ENCODE measurements at regions not wholly inside any gene's neighbourhood (a gene's known extent, or its start where the extent isn't known, plus 50 kb on each side); places are given as distances from the start of the nearest gene placed in this dataset.
A peak's percentile ranks its signal among the peaks of the same experiment; 100 is the strongest.
"Not testable (repeated sequence)": the region's sequence is repeated elsewhere in the genome, so short reads cannot be mapped to it uniquely, and the experiment has no call there.

GRCh38 chr1:827211-828063 lies 96.3 kb upstream of the SAMD11 start:
- Mint-ChIP-seq H3K4me1 (peaks cover 22% of the 10 kb centered on the region), H3K4me3 (peak overlapping the region; percentile 93), H3K27ac (peak overlapping the region; percentile 92)
- H3K27me3 Mint-ChIP-seq; H3K9me3 Mint-ChIP-seq (ENCODE audit: low read depth); CTCF ChIA-PET; H3K36me3 Mint-ChIP-seq: not testable (repeated sequence)
- ATAC-seq (peak; percentile 91), DNase-seq (peak; percentile 97)

DNA sequence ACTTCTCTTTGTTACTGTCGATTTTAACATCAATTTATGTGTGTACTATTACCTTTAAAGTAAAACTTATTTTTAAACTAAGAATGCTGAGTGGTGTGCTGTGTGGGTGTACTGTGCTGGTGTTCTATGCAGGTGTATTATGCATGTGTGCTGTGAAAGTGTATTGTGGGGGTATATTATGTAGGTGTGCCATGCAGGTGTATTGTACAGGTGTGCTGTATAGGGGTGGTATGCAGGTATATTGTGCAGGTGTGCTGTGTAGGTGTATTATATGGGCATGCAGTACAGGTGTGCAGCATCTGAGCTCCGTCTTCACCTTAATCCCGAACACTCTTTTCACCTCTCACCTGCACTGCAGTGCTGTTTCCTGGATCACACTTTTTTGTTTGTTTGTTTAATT lies 94.4 kb upstream of the SAMD11 start:
- peaks cover 22% of the 10 kb centered on the region for H3K4me1 Mint-ChIP-seq
- H3K36me3 Mint-ChIP-seq; ATAC-seq; H3K9me3 Mint-ChIP-seq (ENCODE audit: low read depth); H3K27me3 Mint-ChIP-seq; H3K27ac Mint-ChIP-seq; CTCF ChIA-PET; DNase-seq; H3K4me3 Mint-ChIP-seq: not testable (repeated sequence)

DNA sequence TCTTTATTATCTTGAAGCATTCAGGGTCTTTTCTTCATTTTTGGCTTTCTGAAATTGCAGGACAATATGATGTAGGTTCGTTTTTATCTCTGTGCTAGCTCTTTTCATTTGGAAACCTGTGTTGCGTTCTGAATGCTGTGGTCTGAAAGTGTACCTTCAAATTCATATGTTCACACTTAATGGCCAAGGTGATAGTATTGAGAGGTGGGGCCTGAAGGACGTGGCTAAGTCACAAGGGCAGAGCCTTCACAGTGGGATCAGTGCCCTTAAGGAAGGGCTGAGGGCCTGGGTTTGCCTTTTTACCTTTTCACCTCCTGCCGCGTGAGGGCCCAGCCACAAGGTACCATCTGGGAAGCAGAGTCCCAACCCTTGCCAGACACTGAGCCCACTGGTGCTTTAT lies 93.8 kb upstream of the SAMD11 start:
- DNase-seq; H3K27me3 Mint-ChIP-seq; CTCF ChIA-PET; H3K27ac Mint-ChIP-seq; ATAC-seq; H3K36me3 Mint-ChIP-seq; H3K9me3 Mint-ChIP-seq (ENCODE audit: low read depth); H3K4me3 Mint-ChIP-seq: not testable (repeated sequence)
- H3K4me1 Mint-ChIP-seq, result peaks cover 20% of the 10 kb centered on the region

- CTCF ChIA-PET; H3K9me3 Mint-ChIP-seq (ENCODE audit: low read depth); H3K36me3 Mint-ChIP-seq; H3K27me3 Mint-ChIP-seq; H3K4me3 Mint-ChIP-seq; ATAC-seq; H3K27ac Mint-ChIP-seq; DNase-seq: not testable (repeated sequence)
- peaks cover 14% of the 10 kb centered on the region for H3K4me1 Mint-ChIP-seq
Measured at GRCh38 chr1:830750-831149, 93.0 kb upstream of the SAMD11 start.

GRCh38 chr1:831522-831921 lies 92.2 kb upstream of the SAMD11 start:
- Mint-ChIP-seq H3K27ac (no peak overlapping the region), H3K9me3 (ENCODE audit: low read depth) (no peaks in the 10 kb centered on the region), H3K36me3 (peaks cover 9% of the 10 kb centered on the region), H3K4me3 (no peak overlapping the region), H3K27me3 (no peaks in the 10 kb centered on the region), H3K4me1 (peaks cover 12% of the 10 kb centered on the region)
- CTCF ChIA-PET, result no interaction called here
- no peak for ATAC-seq
- no peak for DNase-seq

DNA sequence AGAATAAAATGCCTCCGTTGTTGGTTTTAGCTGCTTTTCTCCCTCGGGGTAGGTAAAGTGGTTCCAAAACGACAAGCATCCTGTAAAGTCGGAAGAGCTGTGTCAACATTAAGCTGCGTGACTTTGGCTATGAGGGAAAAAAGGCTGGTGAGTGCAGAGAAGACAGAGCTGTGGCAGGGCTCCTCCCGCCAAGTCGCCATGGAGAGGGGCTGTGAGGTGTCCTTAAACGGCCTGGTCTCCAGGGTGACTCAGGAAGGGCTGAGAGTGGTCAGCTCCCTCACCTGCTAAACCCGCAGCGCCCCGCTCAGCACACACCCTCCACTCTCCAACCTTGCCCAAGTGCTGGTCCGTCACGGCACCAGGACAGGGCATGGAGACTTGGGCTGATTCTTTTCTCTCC lies 91.6 kb upstream of the SAMD11 start:
- no peak overlapping the region for H3K4me3 Mint-ChIP-seq
- peaks cover 10% of the 10 kb centered on the region for H3K4me1 Mint-ChIP-seq
- CTCF ChIA-PET, result no interaction called here

GRCh38 chr1:833226-833625 lies 90.5 kb upstream of the SAMD11 start:
- H3K36me3 Mint-ChIP-seq; ATAC-seq; H3K27ac Mint-ChIP-seq; H3K4me3 Mint-ChIP-seq; DNase-seq; H3K27me3 Mint-ChIP-seq; H3K9me3 Mint-ChIP-seq (ENCODE audit: low read depth); CTCF ChIA-PET: not testable (repeated sequence)
- H3K4me1 Mint-ChIP-seq, result peaks cover 17% of the 10 kb centered on the region

More for the DNA sequence above, 91.6 kb upstream of the SAMD11 start:
- Mint-ChIP-seq H3K36me3 (peaks cover 9% of the 10 kb centered on the region), H3K9me3 (ENCODE audit: low read depth) (no peaks in the 10 kb centered on the region), H3K27me3 (no peaks in the 10 kb centered on the region), H3K27ac (no peak overlapping the region)
- DNase-seq (no peak), ATAC-seq (no peak)

GRCh38 chr1:835509-835908 lies 88.2 kb upstream of the SAMD11 start:
- H3K4me1 Mint-ChIP-seq, result peaks cover 11% of the 10 kb centered on the region
- DNase-seq; H3K27me3 Mint-ChIP-seq; CTCF ChIA-PET; H3K9me3 Mint-ChIP-seq (ENCODE audit: low read depth); H3K4me3 Mint-ChIP-seq; ATAC-seq; H3K36me3 Mint-ChIP-seq; H3K27ac Mint-ChIP-seq: not testable (repeated sequence)

- not testable (repeated sequence) for ATAC-seq
Measured at GRCh38 chr1:837601-838000, 86.1 kb upstream of the SAMD11 start.

DNA sequence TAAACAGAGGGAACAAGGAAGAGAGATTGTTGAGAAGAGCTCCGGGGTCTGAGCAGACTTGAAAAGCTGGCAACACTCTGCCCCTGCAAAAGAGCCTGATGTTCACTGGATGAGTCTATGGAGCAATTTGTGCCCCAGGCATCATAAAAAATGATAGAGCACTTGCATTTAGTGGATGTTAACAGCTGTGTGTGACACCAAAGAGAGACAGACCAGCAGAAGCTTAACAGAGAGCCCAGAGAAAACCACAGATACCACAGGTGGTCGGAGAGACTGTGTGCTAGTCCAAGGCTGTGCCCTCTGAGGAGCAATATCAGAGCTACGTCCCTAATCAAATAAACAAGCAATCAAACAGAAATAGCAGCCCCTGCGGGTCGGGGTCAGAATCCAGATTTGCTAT lies 85.4 kb upstream of the SAMD11 start:
- peaks cover 22% of the 10 kb centered on the region for H3K4me1 Mint-ChIP-seq
- H3K27me3 Mint-ChIP-seq; H3K27ac Mint-ChIP-seq; DNase-seq; H3K36me3 Mint-ChIP-seq; H3K4me3 Mint-ChIP-seq; CTCF ChIA-PET; ATAC-seq; H3K9me3 Mint-ChIP-seq (ENCODE audit: low read depth): not testable (repeated sequence)

More at GRCh38 chr1:837601-838000, 86.1 kb upstream of the SAMD11 start:
- H3K36me3 Mint-ChIP-seq; DNase-seq; H3K27me3 Mint-ChIP-seq; CTCF ChIA-PET; H3K4me3 Mint-ChIP-seq; H3K27ac Mint-ChIP-seq; H3K9me3 Mint-ChIP-seq (ENCODE audit: low read depth): not testable (repeated sequence)
- H3K4me1 Mint-ChIP-seq, result peaks cover 17% of the 10 kb centered on the region

DNA sequence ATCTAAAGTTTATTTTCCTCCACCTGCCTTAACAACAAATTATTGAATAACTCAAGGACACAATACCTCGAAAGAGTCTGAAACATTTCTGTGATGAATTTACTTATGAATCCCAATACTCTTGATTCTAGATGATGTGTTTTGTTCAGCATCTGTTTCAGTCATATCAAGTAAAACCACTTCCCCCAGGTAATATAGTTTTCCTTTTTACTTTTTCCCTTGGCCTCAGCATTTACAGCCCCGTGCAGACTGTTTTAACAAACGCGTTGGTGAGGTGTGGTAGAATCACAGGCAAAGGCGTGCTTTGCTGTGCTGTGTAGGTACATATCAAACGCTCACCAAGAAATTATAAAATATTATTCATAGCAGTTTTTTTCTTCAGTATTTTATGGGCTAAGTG lies 83.1 kb upstream of the SAMD11 start:
- H3K4me1 Mint-ChIP-seq, result peaks cover 36% of the 10 kb centered on the region
- CTCF ChIA-PET; H3K4me3 Mint-ChIP-seq; DNase-seq; H3K9me3 Mint-ChIP-seq (ENCODE audit: low read depth); ATAC-seq; H3K27ac Mint-ChIP-seq; H3K27me3 Mint-ChIP-seq; H3K36me3 Mint-ChIP-seq: not testable (repeated sequence)

- DNase-seq; ATAC-seq; H3K9me3 Mint-ChIP-seq (ENCODE audit: low read depth); CTCF ChIA-PET; H3K4me3 Mint-ChIP-seq; H3K36me3 Mint-ChIP-seq; H3K27ac Mint-ChIP-seq; H3K27me3 Mint-ChIP-seq: not testable (repeated sequence)
- H3K4me1 Mint-ChIP-seq, result peaks cover 37% of the 10 kb centered on the region
Measured at GRCh38 chr1:841671-842425, 81.9 kb upstream of the SAMD11 start.

DNA sequence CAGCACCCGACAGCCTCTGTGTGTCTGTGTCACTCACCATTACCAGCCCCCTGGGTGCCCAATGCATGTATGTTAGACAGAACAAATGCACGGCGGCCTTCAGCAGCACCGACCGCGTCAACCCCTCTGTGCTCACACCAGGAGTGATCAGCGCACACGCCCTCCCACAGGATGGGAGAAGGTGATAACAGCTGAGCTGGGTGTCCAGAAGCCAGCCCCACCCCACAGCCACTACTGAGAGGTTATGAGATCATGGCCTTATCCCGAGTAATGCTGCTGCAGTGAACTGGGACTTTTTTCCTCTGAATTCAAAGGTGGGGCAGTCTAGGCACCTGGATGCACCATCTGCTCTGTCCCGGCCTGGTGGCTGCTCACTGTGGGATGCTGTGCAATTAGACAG lies 80.9 kb upstream of the SAMD11 start:
- H3K36me3 Mint-ChIP-seq; DNase-seq; H3K27me3 Mint-ChIP-seq; H3K4me3 Mint-ChIP-seq; CTCF ChIA-PET; H3K9me3 Mint-ChIP-seq (ENCODE audit: low read depth); ATAC-seq: not testable (repeated sequence)
- Mint-ChIP-seq H3K4me1 (peaks cover 35% of the 10 kb centered on the region), H3K27ac (peak overlapping the region; percentile 60)

GRCh38 chr1:843946-844345 lies 79.8 kb upstream of the SAMD11 start:
- H3K4me3 Mint-ChIP-seq; H3K27me3 Mint-ChIP-seq; H3K9me3 Mint-ChIP-seq (ENCODE audit: low read depth); DNase-seq; CTCF ChIA-PET; H3K36me3 Mint-ChIP-seq: not testable (repeated sequence)
- peaks cover 30% of the 10 kb centered on the region for H3K4me1 Mint-ChIP-seq
- H3K27ac Mint-ChIP-seq, result peak overlapping the region; percentile 79
- ATAC-seq, result peak; percentile 34

Measured in activated CD8-positive, alpha-beta memory T cell treated with anti-CD3 and anti-CD28 coated beads, Interleukin-2, amount 10 ng/mL, durations not matched to agents 7 days and 5 days (primary cell).